22Rv1 (cell line): ENCODE measurements at regions not wholly inside any gene's neighbourhood (a gene's known extent, or its start where the extent isn't known, plus 50 kb on each side); places are given as distances from the start of the nearest gene placed in this dataset.

Source experiments
- H3K27ac ChIP-seq: fragments of 450-650 bp; 2 replicates; pipeline ENCODE4 v1.5.1; 2017
- ZFX ChIP-seq: fragments of 450-650 bp; IDR thresholded peaks from 2 replicates; pipeline ENCODE4 v1.6.1; 2017; ENCODE audit warnings: antibody characterized with exemption, borderline replicate concordance
- TF ChIP-seq, protein P1 (sequence below): fragments of 450-650 bp; IDR thresholded peaks from 2 replicates; pipeline ENCODE4 v1.5.1; 2017; ENCODE audit warnings: mild to moderate bottlenecking

DNA sequence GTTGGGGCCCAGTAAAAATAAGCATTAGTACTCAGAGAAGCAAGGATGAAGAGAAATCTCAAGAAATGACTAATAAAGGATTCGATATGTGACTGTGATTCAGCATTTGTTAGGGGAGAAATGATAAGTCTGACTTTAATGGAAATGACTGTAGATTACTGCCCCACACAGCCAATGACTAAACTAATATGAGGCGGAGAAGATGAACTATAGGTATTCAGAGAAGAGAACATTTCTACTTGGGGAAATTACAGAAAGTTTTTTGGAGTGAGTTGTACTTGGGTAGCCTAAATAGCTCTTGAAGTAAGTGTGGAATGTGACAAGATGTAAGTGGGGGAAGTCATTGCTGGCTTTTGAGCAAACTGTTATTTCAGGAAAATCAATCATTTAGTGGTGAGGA is 380.0 kb downstream of the PDCD6IP start:
- H3K27ac ChIP-seq, result no peak overlapping the region
- TF ChIP-seq, protein P1, sequence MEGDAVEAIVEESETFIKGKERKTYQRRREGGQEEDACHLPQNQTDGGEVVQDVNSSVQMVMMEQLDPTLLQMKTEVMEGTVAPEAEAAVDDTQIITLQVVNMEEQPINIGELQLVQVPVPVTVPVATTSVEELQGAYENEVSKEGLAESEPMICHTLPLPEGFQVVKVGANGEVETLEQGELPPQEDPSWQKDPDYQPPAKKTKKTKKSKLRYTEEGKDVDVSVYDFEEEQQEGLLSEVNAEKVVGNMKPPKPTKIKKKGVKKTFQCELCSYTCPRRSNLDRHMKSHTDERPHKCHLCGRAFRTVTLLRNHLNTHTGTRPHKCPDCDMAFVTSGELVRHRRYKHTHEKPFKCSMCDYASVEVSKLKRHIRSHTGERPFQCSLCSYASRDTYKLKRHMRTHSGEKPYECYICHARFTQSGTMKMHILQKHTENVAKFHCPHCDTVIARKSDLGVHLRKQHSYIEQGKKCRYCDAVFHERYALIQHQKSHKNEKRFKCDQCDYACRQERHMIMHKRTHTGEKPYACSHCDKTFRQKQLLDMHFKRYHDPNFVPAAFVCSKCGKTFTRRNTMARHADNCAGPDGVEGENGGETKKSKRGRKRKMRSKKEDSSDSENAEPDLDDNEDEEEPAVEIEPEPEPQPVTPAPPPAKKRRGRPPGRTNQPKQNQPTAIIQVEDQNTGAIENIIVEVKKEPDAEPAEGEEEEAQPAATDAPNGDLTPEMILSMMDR, result no peak
- no peak for TF ChIP-seq ZFX

DNA sequence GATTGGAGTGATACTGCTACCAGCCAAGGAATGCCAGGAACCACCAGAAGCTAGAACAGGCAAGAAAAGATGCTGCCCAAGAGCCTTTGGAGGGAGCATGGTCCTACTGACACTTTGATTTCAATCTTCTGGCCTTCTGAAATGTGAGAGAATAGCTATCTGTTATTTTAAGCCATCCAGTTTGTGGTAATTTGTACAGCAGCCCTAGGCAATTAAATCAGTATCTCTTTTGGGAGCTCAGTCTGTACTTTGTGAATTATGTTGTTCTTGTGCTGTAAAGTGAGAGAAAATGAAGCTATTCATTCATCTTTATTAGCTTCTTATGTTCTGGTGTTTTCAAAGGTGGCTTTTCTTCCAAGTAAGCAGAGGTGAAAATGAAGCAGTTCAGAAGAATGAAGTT is 381.3 kb downstream of the PDCD6IP start:
- TF ChIP-seq, protein P1, result no peak
- no peak for TF ChIP-seq ZFX
- H3K27ac ChIP-seq, result no peak overlapping the region

DNA sequence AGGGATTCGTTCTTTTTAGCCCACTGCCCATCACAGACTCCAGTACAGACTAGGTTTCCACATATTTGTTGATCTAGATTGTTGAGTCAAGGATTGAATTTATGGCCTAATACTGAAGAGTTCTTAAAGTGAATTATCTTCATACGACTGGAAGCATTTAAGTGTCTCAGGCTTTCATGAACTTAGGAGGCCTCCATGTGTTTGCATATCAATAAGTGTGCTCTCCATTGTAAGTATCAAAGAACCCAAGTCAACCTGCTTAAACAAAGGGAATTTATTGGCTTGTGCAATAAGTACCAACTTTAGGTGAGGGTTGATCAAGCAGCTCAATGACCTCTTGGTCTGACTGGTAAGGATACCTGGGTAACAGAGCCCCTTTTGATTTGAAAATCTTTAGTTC is 382.1 kb downstream of the PDCD6IP start:
- no peak overlapping the region for H3K27ac ChIP-seq
- no peak for TF ChIP-seq ZFX
- TF ChIP-seq, protein P1, result no peak

DNA sequence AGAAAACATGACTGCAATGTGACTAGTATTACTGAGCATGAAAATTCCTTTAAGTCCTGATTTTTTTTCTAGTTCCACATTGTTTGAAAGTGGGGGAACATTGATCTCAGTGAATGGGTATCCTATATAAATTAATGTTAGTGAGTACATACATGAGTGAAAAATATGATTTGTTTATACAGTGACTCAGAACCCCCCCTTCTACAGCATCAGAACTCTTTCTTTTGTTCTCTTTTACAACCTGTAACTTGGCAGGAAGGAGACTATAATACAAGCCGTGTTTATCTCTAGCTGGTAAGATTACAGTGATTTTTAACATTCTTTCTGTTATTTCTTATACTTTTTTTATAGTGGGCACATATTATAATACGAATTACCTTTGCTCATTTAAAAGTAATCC is 384.7 kb downstream of the PDCD6IP start:
- TF ChIP-seq ZFX, result no peak
- TF ChIP-seq, protein P1, result no peak

DNA sequence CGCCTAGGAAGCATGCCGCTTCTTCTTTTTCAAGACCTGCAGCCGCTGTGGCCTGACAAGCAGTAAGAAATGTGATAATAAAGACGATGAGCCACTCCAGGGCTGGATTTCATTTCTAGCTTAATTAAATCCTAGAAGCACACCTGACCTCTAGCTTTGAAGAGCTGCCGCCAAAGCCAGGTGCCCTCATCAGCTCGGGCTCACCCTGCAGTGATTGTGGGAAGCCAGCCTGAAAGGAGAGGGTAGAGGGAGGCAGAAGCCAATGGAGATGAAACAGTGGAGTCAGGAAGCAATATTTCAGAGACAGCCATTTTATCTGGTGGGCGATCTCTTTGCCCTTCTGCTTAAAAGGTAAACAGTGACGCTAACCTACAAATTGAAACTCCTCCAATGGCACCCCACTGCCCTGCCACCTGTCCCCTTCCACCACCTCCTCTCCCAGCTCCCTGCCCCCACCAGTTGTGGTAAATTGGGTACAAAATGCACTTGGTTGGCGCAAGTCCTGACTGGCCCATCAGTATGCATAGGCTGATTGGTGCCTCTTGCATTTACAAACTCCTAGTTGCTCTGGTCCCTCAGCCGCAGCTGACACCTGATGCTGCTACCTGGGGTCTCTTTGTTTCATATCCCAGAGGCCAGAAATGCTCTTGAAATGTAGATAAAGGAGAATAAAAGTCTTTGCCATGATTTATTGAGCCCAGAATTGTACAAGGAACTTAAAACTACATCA is 385.3 kb downstream of the PDCD6IP start:
- no peak for TF ChIP-seq ZFX
- TF ChIP-seq, protein P1, result no peak
- no peak overlapping the region for H3K27ac ChIP-seq

More for the DNA sequence above, 384.7 kb downstream of the PDCD6IP start:
- no peak overlapping the region for H3K27ac ChIP-seq

DNA sequence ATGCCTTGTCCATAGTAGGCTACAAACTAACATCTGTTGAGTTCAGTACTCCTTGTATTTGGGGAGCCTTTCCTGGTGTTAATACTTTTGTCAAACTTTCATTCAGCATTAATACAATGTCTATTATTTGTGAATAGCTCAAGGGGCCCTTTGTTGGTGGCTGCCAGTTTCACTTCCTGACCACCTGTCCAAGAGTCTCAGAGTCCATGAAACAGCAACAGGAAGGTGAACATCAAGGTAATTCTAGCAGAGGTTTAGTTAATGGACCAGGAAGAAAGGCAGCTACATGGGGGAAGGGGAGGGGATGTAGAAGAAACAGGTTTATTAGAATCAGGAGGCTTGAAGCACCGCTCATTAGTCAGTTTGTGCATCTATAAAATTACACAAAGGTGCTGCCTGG is 386.9 kb downstream of the PDCD6IP start:
- TF ChIP-seq, protein P1, result no peak
- no peak for TF ChIP-seq ZFX
- H3K27ac ChIP-seq, result no peak overlapping the region

DNA sequence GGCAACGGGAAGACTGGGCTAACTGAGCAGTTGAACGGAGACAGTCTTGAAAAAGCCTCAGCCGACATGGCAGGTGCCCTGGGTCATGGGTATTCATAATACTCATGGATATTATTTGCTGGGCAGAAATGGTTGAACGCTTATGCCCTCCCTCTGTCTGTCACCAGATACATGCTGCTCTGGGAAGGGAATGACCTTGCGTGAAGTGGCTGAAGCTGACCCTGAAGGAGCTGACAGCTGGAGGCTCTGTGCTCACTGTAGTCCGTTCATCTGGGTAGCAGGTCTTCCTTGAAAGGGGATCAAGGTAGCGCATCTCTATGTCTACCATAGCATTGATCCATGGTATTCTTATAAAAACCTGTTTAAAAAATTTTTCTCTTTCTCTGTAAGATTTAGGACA is 390.7 kb downstream of the PDCD6IP start:
- H3K27ac ChIP-seq, result no peak overlapping the region
- no peak for TF ChIP-seq ZFX
- TF ChIP-seq, protein P1, result no peak
